NOMO-1 treated with DMSO at 0.1 percent for 48 hours (cell line): ENCODE measurements at regions not wholly inside any gene's neighbourhood (a gene's known extent, or its start where the extent isn't known, plus 50 kb on each side); places are given as distances from the start of the nearest gene placed in this dataset.

Experiments used
- DNase-seq: peaks from one replicate; lab custom pipeline; 2025; ENCODE audit not compliant: unreplicated experiment; lab: John Stamatoyannopoulos, UW

- no peak for DNase-seq
Measured at GRCh38 chr9:99391937-99392594, 170.0 kb downstream of the SEC61B start.

- DNase-seq: peak; percentile 5
Measured at GRCh38 chr9:99392986-99393385, 170.9 kb downstream of the SEC61B start.

- DNase-seq: no peak
Measured at GRCh38 chr9:99393993-99394392, 171.9 kb downstream of the SEC61B start.

GRCh38 chr9:99398241-99398640 lies 176.2 kb downstream of the SEC61B start:
- no peak for DNase-seq

- no peak for DNase-seq
Measured at GRCh38 chr9:99399474-99399873, 177.4 kb downstream of the SEC61B start.

- DNase-seq: no peak
Measured at GRCh38 chr9:99400184-99400731, 178.2 kb downstream of the SEC61B start.

DNA sequence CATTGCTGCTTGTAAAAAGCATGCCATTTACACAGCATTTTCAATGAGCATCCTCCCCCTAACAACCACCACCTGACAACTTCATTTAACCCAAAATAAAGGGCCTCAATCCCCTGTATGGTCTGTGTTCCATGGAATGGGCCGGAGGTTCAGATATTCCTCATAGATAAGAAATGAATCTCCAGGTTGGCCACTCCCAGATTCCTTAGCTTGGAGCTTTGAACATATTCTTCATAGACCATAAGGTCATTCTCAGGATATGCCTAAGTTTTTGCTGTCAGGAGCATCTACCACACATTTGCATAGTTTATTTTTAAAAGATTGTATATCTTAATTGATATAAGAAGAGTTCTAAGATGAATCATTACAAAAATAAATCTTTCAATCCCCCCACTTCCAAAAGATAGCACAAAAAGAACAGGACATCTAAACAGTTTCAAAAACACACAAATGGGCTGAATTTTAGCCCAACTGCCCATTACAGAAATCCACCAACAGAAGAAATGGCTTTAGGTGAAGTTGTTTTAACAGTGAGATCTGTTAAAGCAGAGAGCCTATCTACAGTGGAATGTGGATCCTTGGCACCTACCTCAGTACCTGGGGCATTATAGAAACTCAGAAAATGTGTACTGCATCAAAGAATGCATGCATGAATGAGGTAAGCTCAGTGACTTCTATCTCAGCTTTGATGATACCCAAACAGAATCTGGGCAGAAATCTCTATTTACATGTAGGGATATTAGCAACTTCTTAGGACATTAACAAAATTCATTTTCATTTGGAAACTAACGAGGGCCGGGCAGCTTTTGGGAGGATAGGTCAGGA lies 179.8 kb downstream of the SEC61B start:
- DNase-seq: no peak

GRCh38 chr9:99403371-99403770 lies 181.3 kb downstream of the SEC61B start:
- DNase-seq: no peak

- peak; percentile 42 for DNase-seq
Measured at GRCh38 chr9:99405359-99405758, 183.3 kb downstream of the SEC61B start.

- no peak for DNase-seq
Measured at GRCh38 chr9:99406939-99407338, 184.9 kb downstream of the SEC61B start.

DNA sequence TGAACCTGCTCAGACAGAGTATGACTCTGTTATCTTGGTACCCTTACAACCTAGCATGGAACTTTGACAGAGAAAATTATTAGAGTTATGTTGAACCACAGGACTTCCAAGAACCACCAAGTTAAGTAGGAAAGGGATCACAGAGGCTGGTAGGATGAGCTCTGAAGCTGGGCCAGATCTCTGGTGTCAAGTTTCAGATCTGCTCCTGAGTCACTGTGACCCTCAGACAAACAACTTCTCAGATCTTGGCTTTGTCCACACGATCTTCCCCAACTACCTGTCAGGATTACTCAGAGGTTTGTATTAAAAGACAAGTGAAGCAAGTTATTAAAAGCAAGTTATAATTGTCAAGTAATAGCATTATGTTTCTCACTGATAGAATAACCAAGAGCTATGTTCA lies 189.0 kb downstream of the SEC61B start:
- DNase-seq: no peak

GRCh38 chr9:99411479-99412115 lies 189.5 kb downstream of the SEC61B start:
- DNase-seq: no peak

- DNase-seq: no peak
Measured at GRCh38 chr9:99412606-99413005, 190.5 kb downstream of the SEC61B start.

- DNase-seq: no peak
Measured at GRCh38 chr9:99414321-99414720, 192.2 kb downstream of the SEC61B start.

- DNase-seq: no peak
Measured at GRCh38 chr9:99415606-99416005, 193.5 kb downstream of the SEC61B start.

GRCh38 chr9:99416007-99416406 lies 193.9 kb downstream of the SEC61B start:
- DNase-seq: peak; percentile 64

DNA sequence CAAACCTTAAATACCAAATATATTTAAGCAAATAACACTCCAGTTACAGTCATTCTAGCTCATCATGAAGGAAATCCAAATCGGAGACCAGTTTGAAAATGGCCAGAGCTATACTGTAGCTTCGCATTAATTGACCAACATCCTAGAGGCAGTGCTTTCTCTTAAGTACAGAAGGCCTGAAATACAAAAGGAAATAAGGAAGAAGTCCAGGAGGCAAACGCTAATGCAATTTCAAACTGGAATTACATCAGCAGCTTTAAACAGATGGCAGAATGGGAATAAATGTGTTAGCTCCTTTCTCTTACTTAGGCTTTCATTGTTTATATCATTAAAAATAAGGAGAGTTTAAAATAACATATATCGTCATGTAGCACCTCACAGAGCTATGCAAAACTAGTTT lies 197.0 kb downstream of the SEC61B start:
- DNase-seq: no peak

GRCh38 chr9:99421369-99421768 lies 199.3 kb downstream of the SEC61B start:
- DNase-seq: no peak

DNA sequence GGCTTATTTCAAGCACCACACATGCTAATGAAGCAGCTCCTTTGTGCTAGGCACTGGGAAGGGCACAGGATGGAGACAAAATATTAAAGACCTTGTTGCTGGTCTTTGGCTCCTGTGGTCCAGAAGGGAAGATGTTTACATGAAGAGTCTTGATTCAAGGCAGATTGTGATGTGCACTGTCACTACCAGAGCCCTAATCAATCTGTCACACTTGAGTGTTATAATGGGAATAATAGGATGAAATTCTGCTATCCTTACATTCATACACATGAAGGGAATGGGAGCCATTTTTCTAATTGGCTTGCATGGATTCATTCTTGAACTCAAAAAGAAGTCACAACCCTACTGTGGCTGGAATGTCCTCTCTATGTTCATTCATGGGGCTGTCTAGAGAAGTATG lies 203.0 kb downstream of the SEC61B start:
- no peak for DNase-seq

DNA sequence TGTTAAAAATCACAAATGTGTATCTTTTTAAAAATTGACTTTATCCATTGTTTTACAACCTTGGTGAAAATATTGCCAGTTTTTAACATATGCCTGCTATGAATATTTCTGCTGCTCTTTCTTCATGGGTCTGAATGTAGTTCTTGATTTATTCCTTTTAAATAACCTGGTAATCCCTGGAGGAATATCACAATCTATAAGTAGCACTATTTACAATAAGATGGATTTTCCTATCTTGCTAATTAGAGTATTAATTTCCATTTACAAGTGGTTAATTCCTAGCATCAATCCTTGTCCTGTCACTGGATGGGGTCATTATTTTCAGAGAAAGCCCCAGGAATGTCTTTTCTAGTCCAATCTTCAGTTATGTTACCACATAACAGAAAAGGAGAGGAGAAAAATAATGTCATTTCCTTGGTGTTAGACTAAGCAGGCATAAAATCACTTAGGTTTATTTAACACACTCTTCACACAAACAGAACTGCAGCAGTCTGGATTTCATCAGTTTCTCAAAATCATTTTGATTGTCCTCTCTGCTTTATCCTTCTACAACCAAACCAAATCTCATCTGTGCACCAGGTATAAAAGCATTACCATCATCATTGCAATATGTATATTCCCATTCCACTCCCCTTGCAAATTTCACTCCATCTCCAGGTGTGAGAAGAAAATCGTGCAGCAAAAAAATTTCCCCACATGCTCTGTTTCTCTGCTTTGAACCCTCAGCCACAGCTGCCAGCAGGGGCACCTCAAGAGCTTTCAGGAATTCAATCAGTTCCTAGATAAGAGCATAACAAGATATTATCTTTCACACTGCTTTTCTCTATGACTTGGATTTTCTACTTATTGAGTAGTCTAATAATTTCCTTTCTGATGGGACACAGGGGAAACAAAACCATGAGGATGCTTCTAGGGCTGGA lies 204.1 kb downstream of the SEC61B start:
- no peak for DNase-seq

GRCh38 chr9:99427260-99427659 lies 205.2 kb downstream of the SEC61B start:
- DNase-seq: no peak
